SK-N-MC (cell line): ENCODE measurements at regions not wholly inside any gene's neighbourhood (a gene's known extent, or its start where the extent isn't known, plus 50 kb on each side); places are given as distances from the start of the nearest gene placed in this dataset.

Experiments
- EZH2 ChIP-seq: fragments of 200-600 bp; sonication (generic); IDR thresholded peaks from one replicate; pipeline ENCODE4 v1.6.1; 2017; ENCODE audit warnings: antibody characterized with exemption
- FOXP2 ChIP-seq: optimal IDR thresholded peaks from 2 replicates; pipeline ENCODE3; 2011; ENCODE audit warnings: mild to moderate bottlenecking, moderate library complexity; ENCODE audit not compliant: insufficient read depth; ENCODE audit errors: extremely low read length, control extremely low read depth
- POLR2AphosphoS5 ChIP-seq: IDR thresholded peaks from 2 replicates; pipeline ENCODE4 v1.6.1; 2012; ENCODE audit warnings: mild to moderate bottlenecking, low read depth, low read length, borderline replicate concordance

- TF ChIP-seq POLR2AphosphoS5 (no peak), EZH2 (no peak), FOXP2 (no peak)
These were observed 341.2 kb downstream of the SNAPC1 start for GRCh38 chr14:62103464-62103863.
